ENCODE measurements at regions not wholly inside any gene's neighbourhood (a gene's known extent, or its start where the extent isn't known, plus 50 kb on each side); places are given as distances from the start of the nearest gene placed in this dataset.
"Not testable (repeated sequence)": the region's sequence is repeated elsewhere in the genome, so short reads cannot be mapped to it uniquely, and the experiment has no call there.

- DNase-seq = not testable (repeated sequence)
Measured at GRCh38 chr2:94576486-94576885, 294.7 kb upstream of the TEKT4 start.

DNA sequence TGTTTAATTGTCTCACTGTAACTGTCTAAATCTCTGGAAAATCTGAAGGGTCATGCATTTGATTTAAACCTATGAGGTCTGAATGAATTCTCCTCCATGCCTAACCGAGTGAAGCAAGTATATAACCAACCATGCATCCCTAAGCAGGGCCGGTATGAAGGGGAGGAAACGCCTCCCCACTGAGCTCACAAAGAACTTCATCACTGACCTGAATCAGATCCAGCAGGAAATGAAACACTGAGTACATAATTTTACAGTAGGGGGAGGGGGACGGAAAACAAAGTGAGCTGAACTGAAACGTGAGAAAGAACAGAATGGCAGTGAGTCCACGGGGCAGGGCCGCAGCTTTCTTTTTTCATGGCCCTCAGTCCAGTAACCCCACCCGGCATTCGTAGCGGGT is 294.1 kb upstream of the TEKT4 start:
- peak; percentile 73 for DNase-seq

DNA sequence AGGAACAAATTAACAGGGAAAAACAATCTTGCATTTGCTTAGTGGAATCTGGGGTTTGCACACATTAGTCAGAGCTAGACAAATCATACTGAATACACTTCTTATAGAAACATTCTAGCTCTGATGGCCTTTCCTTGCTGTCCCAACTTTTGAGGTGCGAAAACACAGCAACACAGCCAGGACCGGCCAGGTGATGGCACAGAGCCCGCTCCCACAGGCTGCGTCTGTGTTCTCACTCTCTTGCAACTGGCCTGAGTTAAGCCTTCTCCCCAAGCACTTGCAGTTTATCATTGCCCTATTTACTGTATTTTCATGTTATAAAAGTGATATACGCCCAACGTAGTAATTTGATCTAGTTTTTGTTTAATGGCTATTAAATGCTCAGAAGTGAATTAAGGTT is 292.0 kb upstream of the TEKT4 start:
- not testable (repeated sequence) for DNase-seq

DNA sequence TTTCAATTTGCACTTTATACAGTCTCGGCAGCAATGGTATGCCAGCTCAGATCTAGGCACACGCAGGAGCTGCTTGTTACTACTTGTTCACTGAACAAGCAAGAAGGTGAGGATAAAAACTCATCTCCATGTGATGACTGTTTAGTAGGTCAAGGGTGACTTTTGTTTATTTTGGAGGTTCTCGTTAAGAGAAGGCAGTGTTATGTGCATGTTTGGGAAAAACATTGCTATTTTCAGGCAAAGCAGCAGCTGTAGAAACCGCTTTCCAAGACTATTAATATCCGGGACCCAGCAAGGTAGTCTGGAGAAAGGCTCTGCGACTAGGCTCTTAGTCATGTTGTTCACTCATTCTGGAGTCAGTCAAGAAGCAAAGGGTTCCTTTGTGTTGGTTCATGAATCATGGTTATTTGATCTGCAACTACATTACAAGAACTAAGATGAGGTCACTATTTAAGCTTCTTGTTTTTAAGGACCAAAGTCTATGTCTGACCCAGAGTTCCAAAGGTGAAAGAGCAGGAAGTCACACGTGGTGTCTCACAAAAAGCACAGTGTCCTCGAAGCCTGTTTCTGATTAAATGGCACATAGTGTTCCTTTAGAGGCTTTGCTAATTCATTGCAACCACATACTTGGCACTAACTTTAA is 288.0 kb upstream of the TEKT4 start:
- not testable (repeated sequence) for DNase-seq

GRCh38 chr2:94584569-94584968 is 286.7 kb upstream of the TEKT4 start:
- DNase-seq = not testable (repeated sequence)

DNA sequence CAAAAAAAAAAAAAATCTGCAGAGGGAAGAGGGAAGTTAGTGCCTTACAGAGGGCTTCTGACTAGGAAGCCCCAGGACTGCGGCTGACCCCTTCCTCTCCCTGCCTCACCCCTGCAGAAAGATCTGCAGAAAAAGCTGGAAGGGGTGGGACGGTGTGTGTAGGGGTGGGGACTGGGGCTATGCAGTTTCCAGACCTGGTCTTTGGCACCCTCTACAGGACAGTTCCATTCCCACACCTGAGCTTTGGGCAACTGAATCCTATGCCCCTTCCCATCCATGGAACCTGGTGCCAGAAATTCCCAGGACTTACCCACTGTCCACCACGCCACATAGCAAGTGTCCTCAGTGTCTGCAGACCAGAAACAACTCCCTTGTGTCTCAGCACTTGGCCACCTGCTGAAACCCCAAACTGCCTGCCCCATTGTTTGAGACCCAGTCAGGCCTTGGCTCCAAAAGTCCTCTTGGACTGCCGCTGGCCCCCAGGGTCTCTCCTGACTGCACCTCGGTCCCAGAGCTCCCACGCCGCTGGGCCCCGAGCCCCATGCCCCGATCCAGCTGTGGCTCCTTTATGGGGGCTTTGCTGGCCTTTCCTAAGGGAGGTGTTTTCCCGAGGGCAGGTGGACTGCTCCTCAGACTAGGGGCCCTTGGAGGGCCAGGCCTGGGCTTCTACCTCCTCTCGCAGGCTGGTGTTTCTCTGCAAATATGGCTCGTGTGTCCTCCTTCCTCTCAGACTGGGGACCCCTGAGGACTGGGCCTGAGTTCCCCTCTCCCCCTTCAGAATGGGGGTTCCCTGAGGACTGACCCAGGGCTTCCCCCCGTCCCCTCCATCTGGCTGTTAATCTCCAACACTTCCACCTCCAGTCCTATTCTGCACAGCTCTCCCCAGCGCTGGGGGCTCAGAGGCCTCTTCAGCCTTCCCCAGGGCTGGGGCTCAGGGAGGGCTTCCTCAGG is 284.9 kb upstream of the TEKT4 start:
- peak; percentile 19 for DNase-seq

GRCh38 chr2:94587042-94587441 is 284.2 kb upstream of the TEKT4 start:
- DNase-seq = not testable (repeated sequence)

DNA sequence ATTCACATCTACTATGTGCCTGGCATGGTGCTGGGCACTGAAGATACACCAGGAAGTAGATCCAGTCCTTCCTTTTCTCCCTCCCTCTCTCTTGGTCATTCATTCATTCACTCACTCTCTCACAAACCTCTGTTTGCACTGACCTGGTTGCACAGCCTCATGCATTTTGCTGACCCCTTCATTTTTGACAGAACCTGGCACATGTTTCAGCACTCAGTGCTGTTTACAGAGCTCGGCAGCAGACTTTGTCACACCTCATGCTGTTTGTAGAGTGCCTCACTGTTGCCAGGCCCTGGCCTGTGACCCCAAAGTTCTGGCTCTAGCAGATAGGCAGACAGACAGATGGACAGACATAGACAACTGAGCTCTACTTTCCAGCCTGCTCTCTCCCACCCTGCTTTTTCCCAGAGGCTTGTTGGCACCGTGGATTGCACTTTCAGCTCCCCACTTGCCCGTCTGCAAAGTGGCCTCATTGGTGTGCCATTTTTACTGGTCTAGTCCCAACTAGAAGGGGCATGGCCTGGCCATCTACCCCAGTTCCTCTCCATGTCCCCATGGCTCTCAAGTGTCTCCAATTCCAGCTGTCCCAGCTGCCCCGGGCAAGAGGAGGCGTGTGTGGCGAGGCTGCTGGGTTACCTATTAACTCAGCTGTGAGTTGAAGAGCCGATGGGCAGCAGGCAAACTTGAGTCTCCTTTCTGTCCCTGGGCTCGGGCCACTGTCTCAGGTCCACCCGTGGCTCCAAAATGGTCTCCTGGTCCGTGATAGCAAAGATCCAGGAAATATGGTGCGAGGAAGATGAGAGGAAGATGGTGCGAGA is 277.0 kb upstream of the TEKT4 start:
- DNase-seq = not testable (repeated sequence)

GRCh38 chr2:94595956-94596355 is 275.3 kb upstream of the TEKT4 start:
- not testable (repeated sequence) for DNase-seq

DNA sequence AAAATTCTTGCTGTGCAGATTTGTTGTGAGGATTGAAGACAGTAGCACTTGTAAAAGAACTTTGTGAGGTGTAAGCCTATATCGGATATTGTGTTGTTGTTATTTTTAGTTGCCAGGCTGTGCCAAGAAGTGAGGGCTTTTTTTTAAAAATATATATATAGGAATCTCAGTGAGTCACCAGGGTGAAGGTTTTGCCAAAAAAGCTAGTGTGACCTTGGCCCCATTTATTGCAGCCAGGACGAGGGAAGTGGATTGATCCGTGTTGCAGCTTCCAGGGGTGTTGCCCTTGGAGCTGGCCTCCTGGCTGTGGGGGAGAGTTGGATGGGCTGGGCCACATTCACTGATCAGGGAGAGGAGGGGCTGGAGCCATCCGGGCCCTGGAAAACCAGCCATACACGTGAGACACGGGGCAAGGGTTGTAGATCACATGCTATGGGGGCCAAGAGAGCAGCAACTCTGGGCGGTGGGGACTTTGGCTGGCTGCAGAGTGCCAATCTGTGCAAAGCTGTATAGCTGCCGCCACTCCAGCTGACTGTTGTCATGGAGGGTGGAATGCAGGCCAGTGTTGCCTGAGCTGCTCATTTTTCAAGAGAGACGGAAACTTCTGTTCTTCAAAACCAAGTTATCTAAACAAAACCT is 273.0 kb upstream of the TEKT4 start:
- not testable (repeated sequence) for DNase-seq

GRCh38 chr2:94600929-94601328 is 270.3 kb upstream of the TEKT4 start:
- not testable (repeated sequence) for DNase-seq

GRCh38 chr2:94602466-94602865 is 268.8 kb upstream of the TEKT4 start:
- DNase-seq = no peak

DNA sequence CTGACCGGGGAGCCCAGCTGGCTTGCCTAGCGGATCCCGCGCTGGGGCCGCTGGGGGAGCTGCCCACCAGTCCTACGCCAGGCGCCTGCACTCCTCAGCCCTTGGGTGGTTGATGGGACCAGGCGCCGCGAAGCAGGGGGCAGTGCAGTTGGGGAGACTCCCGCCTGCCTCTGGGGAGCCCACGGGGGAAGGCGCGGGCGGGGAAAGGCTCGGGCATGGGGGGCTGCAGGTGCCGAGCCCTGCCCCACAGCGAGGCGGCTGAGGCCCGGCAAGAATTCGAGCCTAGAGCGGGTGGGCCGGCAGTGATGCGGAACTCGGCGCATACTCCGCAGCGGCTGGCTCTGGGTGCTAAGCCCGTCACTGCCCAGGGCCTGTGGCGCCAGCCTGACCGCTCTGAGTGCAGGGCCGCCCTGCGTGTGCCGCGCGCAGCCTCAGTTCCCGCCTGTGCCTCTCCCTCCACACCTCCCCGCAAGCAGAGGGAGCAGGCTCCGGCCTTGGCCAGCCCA is 249.1 kb upstream of the TEKT4 start:
- DNase-seq = no peak

GRCh38 chr2:94628953-94629352 is 242.3 kb upstream of the TEKT4 start:
- peak; percentile 52 for DNase-seq

DNA sequence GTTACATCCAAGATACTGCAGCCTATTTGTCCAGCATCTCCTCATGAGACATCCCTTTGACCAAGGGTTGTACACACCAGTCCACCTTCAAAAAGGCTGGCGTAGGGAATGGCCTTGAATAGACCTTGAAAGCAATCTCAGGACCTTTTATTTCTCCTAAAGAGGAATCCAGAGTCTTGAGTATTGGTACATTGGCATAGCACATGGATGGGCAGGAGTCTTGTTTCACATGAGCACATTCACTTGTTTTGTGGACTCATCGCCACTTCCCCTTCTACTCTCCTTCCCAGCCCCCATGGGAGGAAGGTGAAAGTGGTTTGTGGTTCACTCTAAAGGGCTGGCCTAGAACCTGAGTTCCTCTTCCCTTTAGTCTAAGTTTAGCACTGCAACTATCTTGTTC is 229.8 kb upstream of the TEKT4 start:
- not testable (repeated sequence) for DNase-seq

GRCh38 chr2:94652131-94652530 is 219.1 kb upstream of the TEKT4 start:
- DNase-seq = not testable (repeated sequence)

DNA sequence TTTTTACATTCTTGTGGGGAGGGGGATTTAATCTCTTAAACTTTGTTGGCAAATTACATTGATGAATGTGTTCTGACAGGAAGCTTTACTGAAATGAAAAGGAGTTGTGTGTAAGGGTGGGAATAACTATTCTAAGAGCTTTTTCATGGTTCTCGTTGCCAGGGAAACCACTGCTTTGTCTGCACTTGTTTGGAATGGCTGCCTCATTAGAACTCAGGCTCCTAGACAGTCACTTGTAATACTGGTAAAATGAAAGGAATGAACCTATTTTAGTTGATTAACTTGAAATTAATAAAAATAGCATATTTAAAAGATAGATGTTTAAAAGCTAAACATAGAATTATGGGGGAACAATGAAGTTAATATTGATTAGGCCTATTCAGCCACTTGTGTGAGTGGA is 201.4 kb upstream of the TEKT4 start:
- DNase-seq = peak; percentile 2

- DNase-seq = not testable (repeated sequence)
Measured at GRCh38 chr2:94694236-94694635, 177.0 kb upstream of the TEKT4 start.

DNA sequence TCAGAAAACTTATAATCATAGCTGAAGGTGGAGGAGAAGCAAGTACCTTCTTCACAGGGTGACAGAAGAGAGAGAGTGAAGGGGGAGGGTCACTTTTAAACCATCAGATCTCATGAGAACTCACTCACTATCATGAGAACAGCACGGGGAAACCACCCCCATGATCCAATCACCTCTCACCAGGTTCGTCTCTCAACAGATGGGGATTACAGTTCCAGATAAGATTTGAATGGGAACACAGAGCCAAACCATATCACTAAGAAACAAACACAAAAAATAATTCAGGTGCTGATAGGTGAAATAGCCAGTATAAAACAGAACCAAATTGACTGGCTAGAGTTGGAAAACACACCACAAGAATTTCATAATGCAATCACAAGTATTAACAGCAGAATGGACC is 162.2 kb upstream of the TEKT4 start:
- DNase-seq = not testable (repeated sequence)

DNA sequence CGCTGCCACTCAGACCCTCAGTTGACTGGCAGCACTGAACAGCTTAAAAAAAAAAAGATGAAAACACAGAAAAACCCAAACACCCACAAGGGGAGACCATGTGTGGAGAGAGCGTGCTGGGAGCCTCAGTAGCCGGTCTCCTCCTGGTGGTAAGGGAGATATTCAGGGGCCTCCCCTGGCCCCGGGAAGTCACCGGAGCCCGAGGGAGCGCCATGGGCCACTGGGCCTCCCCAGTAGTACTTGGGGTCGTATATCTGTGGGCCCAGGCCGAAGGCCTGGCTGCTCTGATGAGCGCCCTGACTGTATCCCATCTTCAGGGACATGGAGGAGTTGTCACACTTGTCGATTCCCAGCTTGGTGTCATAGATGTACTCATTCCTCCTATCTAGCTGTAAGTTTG is 145.7 kb upstream of the TEKT4 start:
- DNase-seq = no peak

DNA sequence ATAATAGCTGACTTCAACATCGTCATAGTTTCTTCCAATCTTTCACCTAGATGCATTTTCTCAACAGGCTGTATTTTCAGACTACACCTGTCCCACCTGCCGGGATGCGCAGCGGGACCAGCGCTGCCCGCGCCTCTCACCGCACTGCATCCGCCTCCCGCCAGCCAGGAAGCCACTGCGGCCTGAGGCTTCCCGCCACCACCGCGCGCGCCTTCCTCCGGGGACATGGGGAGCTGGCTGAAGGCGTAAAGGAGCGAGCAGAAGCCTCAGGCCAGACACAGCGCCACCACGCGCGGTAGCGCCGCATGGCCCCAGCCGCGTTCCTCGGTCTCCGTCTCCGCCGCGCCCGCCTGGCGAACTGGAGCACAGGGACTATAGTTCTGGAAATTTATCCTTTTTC is 135.7 kb upstream of the TEKT4 start:
- not testable (repeated sequence) for DNase-seq

GRCh38 chr2:94737145-94737544 is 134.1 kb upstream of the TEKT4 start:
- peak; percentile 90 for DNase-seq
